Vagina (tissue), 2 donors: ENCODE measurements at regions not wholly inside any gene's neighbourhood (a gene's known extent, or its start where the extent isn't known, plus 50 kb on each side); places are given as distances from the start of the nearest gene placed in this dataset.

Experiments used
- DNase-seq, 2 donors: peaks; one replicate each; pipeline ENCODE4 v3.0.0-alpha.2; 2017; ENCODE audit errors: extremely low spot score in 2 of 2
- H3K27ac ChIP-seq: fragments of 200-600 bp; sonication (generic); one replicate; pipeline ENCODE4 v1.5.1; 2019
- H3K27me3 ChIP-seq: fragments of 200-600 bp; sonication (generic); one replicate; pipeline ENCODE4 v1.5.1; 2019
- H3K36me3 ChIP-seq, 2 donors: fragments of 200-600 bp; sonication (generic); one replicate each; pipeline ENCODE4 v1.5.1; 2017 to 2019
- H3K4me1 ChIP-seq: fragments of 200-600 bp; sonication (generic); one replicate; pipeline ENCODE4 v1.5.1; 2019
- H3K4me3 ChIP-seq, 2 donors: fragments of 200-600 bp; sonication (generic); 1 replicate in 1 of 2; 2 replicates in 1 of 2; pipeline ENCODE4 v1.5.1; 2016 to 2019
- H3K9me3 ChIP-seq: fragments of 200-600 bp; sonication (generic); one replicate; pipeline ENCODE4 v1.5.1; 2019
- CTCF ChIP-seq, 3 experiments: fragments of 450-650 bp in 2 of 3; fragments of 200-600 bp in 1 of 3; sonication (generic) in 1 of 3; IDR thresholded peaks; one replicate each; pipeline ENCODE4 v1.5.1; 2017 to 2019; ENCODE audit warnings: antibody characterized with exemption in 3 of 3, mild to moderate bottlenecking in 2 of 3, moderate library complexity in 2 of 3
- POLR2A ChIP-seq, 2 donors: fragments of 450-650 bp; IDR thresholded peaks; one replicate each; pipeline ENCODE4 v1.6.1; 2017; ENCODE audit warnings: antibody characterized with exemption in 2 of 2, mild to moderate bottlenecking in 2 of 2, moderate library complexity in 2 of 2
- POLR2AphosphoS5 ChIP-seq, 2 donors: sonication (generic); formaldehyde crosslinking; IDR thresholded peaks; one replicate each; pipeline ENCODE4 v1.9.0; 2017; ENCODE audit warnings: antibody characterized with exemption in 2 of 2, mild to moderate bottlenecking in 2 of 2, low read depth in 1 of 2; ENCODE audit not compliant: insufficient read depth in 1 of 2
- intact Hi-C: fragments of 100-400 bp; cut with DNase I; formaldehyde crosslinking; loops from one replicate; pipeline ENCODE4 v1.15.1; 2023

GRCh38 chr20:57952136-57952535, 242.3 kb upstream of the PMEPA1 start:
- intact Hi-C loops, result no loop called here

GRCh38 chr20:57951549-57951948, 241.7 kb upstream of the PMEPA1 start:
- TF ChIP-seq POLR2A (IDR thresholded peaks at IDR 0.05) (no peak), CTCF (IDR thresholded peaks at IDR 0.05) (no peak), POLR2AphosphoS5 (IDR thresholded peaks at IDR 0.05; ENCODE audit: insufficient read depth in 1 of 2, low read depth in 1 of 2) (no peak)
- no peaks in the 10 kb centered on the region for H3K9me3 ChIP-seq
- intact Hi-C loops, result no loop called here

More at GRCh38 chr20:57952136-57952535, 242.3 kb upstream of the PMEPA1 start:
- Histone ChIP-seq H3K9me3 (no peaks in the 10 kb centered on the region), H3K4me1 (peaks cover 15% of the 10 kb centered on the region), H3K4me3 (no peak overlapping the region), H3K36me3 (no peaks in the 10 kb centered on the region), H3K27ac (no peak overlapping the region), H3K27me3 (no peaks in the 10 kb centered on the region)
- no peak for TF ChIP-seq POLR2A (IDR thresholded peaks at IDR 0.05)
- no peak for TF ChIP-seq POLR2AphosphoS5 (IDR thresholded peaks at IDR 0.05; ENCODE audit: insufficient read depth in 1 of 2, low read depth in 1 of 2)
- TF ChIP-seq CTCF (IDR thresholded peaks at IDR 0.05), result no peak
- no peak for DNase-seq

GRCh38 chr20:57950764-57951485, 241.1 kb upstream of the PMEPA1 start:
- Histone ChIP-seq H3K36me3 (no peaks in the 10 kb centered on the region), H3K27ac (no peak overlapping the region), H3K9me3 (no peaks in the 10 kb centered on the region), H3K4me3 (no peak overlapping the region), H3K4me1 (peaks cover 8% of the 10 kb centered on the region), H3K27me3 (no peaks in the 10 kb centered on the region)
- DNase-seq, result no peak
- TF ChIP-seq CTCF (IDR thresholded peaks at IDR 0.05) (no peak), POLR2AphosphoS5 (IDR thresholded peaks at IDR 0.05; ENCODE audit: insufficient read depth in 1 of 2, low read depth in 1 of 2) (no peak), POLR2A (IDR thresholded peaks at IDR 0.05) (no peak)
- intact Hi-C loops, result no loop called here

More at GRCh38 chr20:57951549-57951948, 241.7 kb upstream of the PMEPA1 start:
- no peaks in the 10 kb centered on the region for H3K27me3 ChIP-seq
- H3K27ac ChIP-seq, result no peak overlapping the region
- H3K4me3 ChIP-seq, result no peak overlapping the region
- DNase-seq, result no peak
- H3K36me3 ChIP-seq, result no peaks in the 10 kb centered on the region
- H3K4me1 ChIP-seq, result peaks cover 11% of the 10 kb centered on the region

GRCh38 chr20:57948180-57948955, 238.6 kb upstream of the PMEPA1 start:
- Histone ChIP-seq H3K36me3 (no peaks in the 10 kb centered on the region), H3K4me1 (peaks cover 8% of the 10 kb centered on the region), H3K9me3 (no peaks in the 10 kb centered on the region), H3K4me3 (no peak overlapping the region), H3K27me3 (no peaks in the 10 kb centered on the region), H3K27ac (peak overlapping the region; percentile 22)
- intact Hi-C loops, result no loop called here
- no peak for DNase-seq
- TF ChIP-seq POLR2A (IDR thresholded peaks at IDR 0.05), result no peak
- TF ChIP-seq CTCF (IDR thresholded peaks at IDR 0.05), result no peak
- no peak for TF ChIP-seq POLR2AphosphoS5 (IDR thresholded peaks at IDR 0.05; ENCODE audit: insufficient read depth in 1 of 2, low read depth in 1 of 2)
